ENCODE measurements at regions not wholly inside any gene's neighbourhood (a gene's known extent, or its start where the extent isn't known, plus 50 kb on each side); places are given as distances from the start of the nearest gene placed in this dataset.

GRCh38 chr13:111912453-111912866 is 154.5 kb upstream of the SOX1 start:
- POLR2A ChIA-PET, result no interaction called here
- Histone ChIP-seq H3K9me3 (replicated peaks; ENCODE audit: control insufficient read depth, insufficient read depth, low read length) (no peaks in the 10 kb centered on the region), H3K27ac (ENCODE audit: control insufficient read depth, insufficient read depth) (no peak overlapping the region), H3K4me1 (ENCODE audit: control insufficient read depth, insufficient read depth, low read length) (no peaks in the 10 kb centered on the region), H3K36me3 (ENCODE audit: control insufficient read depth in 2 of 2, insufficient read depth in 2 of 2, low read length in 1 of 2) (no peaks in the 10 kb centered on the region), H3K27me3 (replicated peaks in 1 of 2; ENCODE audit: control insufficient read depth in 2 of 2, insufficient read depth in 2 of 2, low read length in 1 of 2) (no peaks in the 10 kb centered on the region), H3K4me2 (ENCODE audit: control insufficient read depth, insufficient read depth) (no peak overlapping the region), H3K79me2 (ENCODE audit: control insufficient read depth, insufficient read depth, low read length) (no peaks in the 10 kb centered on the region), H3K9ac (ENCODE audit: control insufficient read depth, insufficient read depth, low read length) (no peak overlapping the region), H4K20me1 (ENCODE audit: control insufficient read depth, insufficient read depth) (no peaks in the 10 kb centered on the region), H2AFZ (ENCODE audit: control insufficient read depth, low read depth, low read length) (no peak overlapping the region), H3K4me3 (no peak overlapping the region)
- ATAC-seq, result no peak
- RAD21 ChIA-PET (ENCODE audit: unreplicated experiment), result no interaction called here
- CTCF ChIA-PET, result no interaction called here
- WGBS (ENCODE audit: insufficient coverage, insufficient replicate concordance, low lambda C conversion rate, missing lambda C conversion rate), result 53% methylated on average over 16 of the region's 16 CpGs
- SMC1A ChIA-PET (ENCODE audit: uncharacterized antibody, unreplicated experiment), result no interaction called here
- intact Hi-C loops (cut with micrococcal nuclease; ENCODE audit: unreplicated experiment), result no loop called here
- in situ Hi-C loops (cut with MboI), result no loop called here
- DNase-seq (ENCODE audit: low read depth, low spot score), result no peak
- no peak for FAIRE-seq
- TF ChIP-seq RB1 (IDR thresholded peaks at IDR 0.05; ENCODE audit: borderline replicate concordance), result no peak
- no peak for TF ChIP-seq SMAD5 (IDR thresholded peaks at IDR 0.05; ENCODE audit: low read depth)
- TF ChIP-seq YBX1 (IDR thresholded peaks at IDR 0.05), result no peak
- no peak for TF ChIP-seq RAD21 (IDR thresholded peaks at IDR 0.05; ENCODE audit: insufficient read depth, low read depth, low read length)
- TF ChIP-seq EED (IDR thresholded peaks at IDR 0.05; ENCODE audit: low read depth), result no peak
- TF ChIP-seq CTCF (IDR thresholded peaks at IDR 0.05 in 2 of 3, conservative IDR thresholded peaks at IDR 0.05 in 1 of 3; ENCODE audit: control insufficient read depth in 2 of 3, extremely low read depth in 1 of 3, insufficient read depth in 1 of 3, low read depth in 3 of 3, low read length in 3 of 3), result no peak
- no peak for TF ChIP-seq NKRF (conservative IDR thresholded peaks at IDR 0.05)
- no peak for TF ChIP-seq CREM (IDR thresholded peaks at IDR 0.05; ENCODE audit: low read depth)
- BruUV-seq (replicated peaks), result no TSS peak

All from GM12878 (cell line).